GM18870 (cell line): ENCODE measurements at regions not wholly inside any gene's neighbourhood (a gene's known extent, or its start where the extent isn't known, plus 50 kb on each side); places are given as distances from the start of the nearest gene placed in this dataset.

ENCODE experiments used
- ATAC-seq: cut with Tn5 transposase; IDR thresholded peaks from one replicate; pipeline ENCODE4 v1.9.1; 2021; ENCODE audit warnings: moderate library complexity; ENCODE audit not compliant: unreplicated experiment

GRCh38 chr2:236689393-236689700 lies 119.7 kb downstream of the ACKR3 start:
- no peak for ATAC-seq

- no peak for ATAC-seq
Observed at GRCh38 chr2:236689981-236690380, 120.4 kb downstream of the ACKR3 start.

GRCh38 chr2:236690726-236691125 lies 121.1 kb downstream of the ACKR3 start:
- no peak for ATAC-seq

GRCh38 chr2:236691799-236692167 lies 122.2 kb downstream of the ACKR3 start:
- no peak for ATAC-seq

GRCh38 chr2:236692937-236693336 lies 123.3 kb downstream of the ACKR3 start:
- no peak for ATAC-seq

- ATAC-seq, result no peak
Observed at GRCh38 chr2:236693531-236693930, 123.9 kb downstream of the ACKR3 start.

GRCh38 chr2:236694146-236694888 lies 124.7 kb downstream of the ACKR3 start:
- no peak for ATAC-seq

- no peak for ATAC-seq
Observed at GRCh38 chr2:236696834-236697233, 127.2 kb downstream of the ACKR3 start.

GRCh38 chr2:236698016-236698627 lies 128.5 kb downstream of the ACKR3 start:
- ATAC-seq, result no peak

- ATAC-seq, result no peak
Observed at GRCh38 chr2:236700703-236701102, 131.1 kb downstream of the ACKR3 start.

GRCh38 chr2:236702657-236703372 lies 133.2 kb downstream of the ACKR3 start:
- no peak for ATAC-seq

- ATAC-seq, result no peak
Observed at GRCh38 chr2:236703373-236703709, 133.7 kb downstream of the ACKR3 start.

GRCh38 chr2:236703906-236704305 lies 134.3 kb downstream of the ACKR3 start:
- ATAC-seq, result no peak

- no peak for ATAC-seq
Observed at GRCh38 chr2:236704887-236705286, 135.3 kb downstream of the ACKR3 start.

- no peak for ATAC-seq
Observed at GRCh38 chr2:236705295-236706105, 135.9 kb downstream of the ACKR3 start.

GRCh38 chr2:236706288-236706687 lies 136.7 kb downstream of the ACKR3 start:
- no peak for ATAC-seq

GRCh38 chr2:236706803-236707202 lies 137.2 kb downstream of the ACKR3 start:
- no peak for ATAC-seq

- ATAC-seq, result no peak
Observed at GRCh38 chr2:236711440-236711839, 141.8 kb downstream of the ACKR3 start.

- ATAC-seq, result no peak
Observed at GRCh38 chr2:236712304-236712703, 142.7 kb downstream of the ACKR3 start.

- ATAC-seq, result no peak
Observed at GRCh38 chr2:236712961-236713673, 143.5 kb downstream of the ACKR3 start.

GRCh38 chr2:236714080-236714479 lies 144.5 kb downstream of the ACKR3 start:
- no peak for ATAC-seq
